Karpas-422 (cell line): ENCODE measurements at regions not wholly inside any gene's neighbourhood (a gene's known extent, or its start where the extent isn't known, plus 50 kb on each side); places are given as distances from the start of the nearest gene placed in this dataset.

Source experiments
- DNase-seq: peaks from one replicate; pipeline ENCODE4 v3.0.0-alpha.2; 2015
- H2AFZ ChIP-seq: fragments of 200-600 bp; sonication (generic); 2 replicates; pipeline ENCODE4 v1.6.1; 2014; ENCODE audit warnings: antibody characterized with exemption, low read length, mixed read lengths
- H3K27ac ChIP-seq: fragments of 200-600 bp; sonication (generic); 2 replicates; pipeline ENCODE4 v1.5.1; 2014; ENCODE audit warnings: mild to moderate bottlenecking, low read length, moderate library complexity
- H3K27me3 ChIP-seq: fragments of 200-600 bp; sonication (generic); 2 replicates; pipeline ENCODE4 v1.6.1; 2014; ENCODE audit warnings: low read length, mixed read lengths
- H3K36me3 ChIP-seq: fragments of 200-600 bp; sonication (generic); 2 replicates; pipeline ENCODE4 v1.6.1; 2014; ENCODE audit warnings: low read length, mixed read lengths; ENCODE audit not compliant: insufficient read depth
- H3K4me1 ChIP-seq: fragments of 200-600 bp; sonication (generic); 2 replicates; pipeline ENCODE4 v1.6.1; 2014; ENCODE audit warnings: mild to moderate bottlenecking, low read length, mixed read lengths
- H3K4me2 ChIP-seq: fragments of 200-600 bp; sonication (generic); 2 replicates; pipeline ENCODE4 v1.6.1; 2014; ENCODE audit warnings: low read length, low read depth, mild to moderate bottlenecking; ENCODE audit not compliant: poor library complexity, severe bottlenecking
- H3K4me3 ChIP-seq: fragments of 200-600 bp; sonication (generic); 2 replicates; pipeline ENCODE4 v1.5.1; 2014; ENCODE audit warnings: mild to moderate bottlenecking, antibody characterized with exemption, low read length, mixed read lengths
- H3K79me2 ChIP-seq: fragments of 200-600 bp; sonication (generic); 2 replicates; pipeline ENCODE4 v1.6.1; 2014; ENCODE audit warnings: mild to moderate bottlenecking, low read length, mixed read lengths
- H3K9ac ChIP-seq: fragments of 200-600 bp; sonication (generic); 2 replicates; pipeline ENCODE4 v1.6.0; 2014; ENCODE audit warnings: low read length
- H3K9me2 ChIP-seq: fragments of 200-600 bp; sonication (generic), shearing (Covaris generic); replicated peaks from 2 replicates; pipeline ENCODE4 v1.6.0; 2014; ENCODE audit warnings: mild to moderate bottlenecking, low read length, moderate library complexity; ENCODE audit not compliant: insufficient read depth
- H3K9me3 ChIP-seq: fragments of 300-700, 200-600 bp; sonication (generic); 2 replicates; pipeline ENCODE4 v1.6.1; 2014; ENCODE audit warnings: low read length, mixed read lengths
- H4K20me1 ChIP-seq: fragments of 200-600 bp; sonication (generic); 2 replicates; pipeline ENCODE4 v1.6.1; 2014; ENCODE audit warnings: mild to moderate bottlenecking, antibody characterized with exemption, low read length, low read depth; ENCODE audit not compliant: insufficient read depth

DNA sequence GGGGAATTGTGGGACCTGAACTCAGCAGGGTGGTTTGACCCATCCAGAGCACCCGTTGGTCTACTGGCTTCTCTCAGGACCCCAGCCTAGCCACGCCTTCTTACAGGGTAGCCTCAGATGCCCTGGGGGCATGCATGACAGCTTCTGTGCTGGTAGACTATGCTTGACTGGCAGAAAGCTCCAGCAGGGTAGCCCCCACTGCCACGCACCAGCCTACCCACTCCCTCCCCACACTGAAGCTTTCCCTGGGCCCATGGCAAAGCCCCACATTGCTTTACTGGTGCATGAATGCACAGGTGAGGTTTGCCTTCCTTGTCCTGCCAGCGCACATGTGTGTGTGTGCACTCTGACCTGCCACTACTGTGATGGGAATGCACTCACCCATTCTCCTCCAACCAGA lies 772.2 kb downstream of the LRFN5 start:
- no peaks in the 10 kb centered on the region for H4K20me1 ChIP-seq
- no peaks in the 10 kb centered on the region; the same call in 1 of the 2 replicates for H3K9me3 ChIP-seq
- no peaks in the 10 kb centered on the region for H3K27me3 ChIP-seq
- no peaks in the 10 kb centered on the region for H3K79me2 ChIP-seq
- no peak overlapping the region for H3K4me2 ChIP-seq
- H2AFZ ChIP-seq = no peak overlapping the region
- DNase-seq = no peak
- no peaks in the 10 kb centered on the region for H3K36me3 ChIP-seq
- H3K4me3 ChIP-seq = no peak overlapping the region
- no peaks in the 10 kb centered on the region for H3K4me1 ChIP-seq
- H3K9ac ChIP-seq = no peak overlapping the region
- no peak overlapping the region for H3K27ac ChIP-seq
- H3K9me2 ChIP-seq = no peaks in the 10 kb centered on the region

DNA sequence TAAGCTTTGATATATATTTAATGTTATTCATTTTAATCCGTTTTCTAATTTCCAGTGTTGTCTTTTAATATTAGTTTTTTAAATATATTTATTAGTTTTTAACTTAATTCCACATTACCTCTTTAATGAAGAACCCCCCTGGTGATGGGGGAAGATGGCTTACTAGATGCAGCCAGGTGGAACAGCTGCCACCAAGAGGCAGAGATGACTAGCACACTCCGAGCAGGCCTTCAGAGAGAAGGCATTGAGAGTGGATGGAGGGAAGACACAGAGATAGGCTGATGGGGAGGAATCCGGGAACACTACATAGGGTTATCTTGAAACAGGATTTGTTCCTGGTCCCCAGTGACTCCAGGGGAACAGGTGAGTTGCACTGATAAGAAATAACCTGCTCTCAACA lies 771.6 kb downstream of the LRFN5 start:
- H3K27me3 ChIP-seq = no peaks in the 10 kb centered on the region
- DNase-seq = no peak
- no peaks in the 10 kb centered on the region for H3K9me2 ChIP-seq
- no peak overlapping the region for H2AFZ ChIP-seq
- no peaks in the 10 kb centered on the region for H4K20me1 ChIP-seq
- no peaks in the 10 kb centered on the region; the same call in 1 of the 2 replicates for H3K9me3 ChIP-seq
- no peaks in the 10 kb centered on the region for H3K36me3 ChIP-seq
- H3K9ac ChIP-seq = no peak overlapping the region
- H3K4me3 ChIP-seq = no peak overlapping the region
- H3K4me1 ChIP-seq = no peaks in the 10 kb centered on the region
- H3K27ac ChIP-seq = no peak overlapping the region
- no peaks in the 10 kb centered on the region for H3K79me2 ChIP-seq
- H3K4me2 ChIP-seq = no peak overlapping the region

DNA sequence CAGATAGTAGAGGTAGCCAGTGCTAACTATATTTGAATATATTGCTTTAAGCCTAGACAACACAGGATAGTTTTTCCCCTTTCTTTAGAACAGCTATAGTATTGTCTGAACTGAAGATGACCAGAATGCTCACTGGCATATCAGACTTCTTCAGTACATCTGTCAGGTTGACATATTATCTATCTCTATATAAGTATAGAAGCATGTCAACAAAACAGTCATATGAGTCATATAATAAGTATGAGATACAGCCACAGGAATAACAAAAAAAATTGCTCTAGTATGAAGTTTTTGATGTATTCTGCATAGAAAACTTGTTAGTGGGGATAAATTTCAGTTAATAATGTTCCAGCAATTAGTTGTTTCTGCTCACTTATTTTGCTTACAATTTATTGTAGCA lies 767.7 kb downstream of the LRFN5 start:
- no peak for DNase-seq
- peak overlapping the region; percentile 46 for H2AFZ ChIP-seq
- H3K27me3 ChIP-seq = no peaks in the 10 kb centered on the region
- H3K4me1 ChIP-seq = no peaks in the 10 kb centered on the region
- no peaks in the 10 kb centered on the region for H3K79me2 ChIP-seq
- H3K4me2 ChIP-seq = no peak overlapping the region
- no peaks in the 10 kb centered on the region for H3K36me3 ChIP-seq
- H3K27ac ChIP-seq = no peak overlapping the region
- H4K20me1 ChIP-seq = no peaks in the 10 kb centered on the region
- H3K4me3 ChIP-seq = no peak overlapping the region
- H3K9me2 ChIP-seq = no peaks in the 10 kb centered on the region
- H3K9me3 ChIP-seq = no peaks in the 10 kb centered on the region; the same call in 1 of the 2 replicates
- H3K9ac ChIP-seq = no peak overlapping the region

DNA sequence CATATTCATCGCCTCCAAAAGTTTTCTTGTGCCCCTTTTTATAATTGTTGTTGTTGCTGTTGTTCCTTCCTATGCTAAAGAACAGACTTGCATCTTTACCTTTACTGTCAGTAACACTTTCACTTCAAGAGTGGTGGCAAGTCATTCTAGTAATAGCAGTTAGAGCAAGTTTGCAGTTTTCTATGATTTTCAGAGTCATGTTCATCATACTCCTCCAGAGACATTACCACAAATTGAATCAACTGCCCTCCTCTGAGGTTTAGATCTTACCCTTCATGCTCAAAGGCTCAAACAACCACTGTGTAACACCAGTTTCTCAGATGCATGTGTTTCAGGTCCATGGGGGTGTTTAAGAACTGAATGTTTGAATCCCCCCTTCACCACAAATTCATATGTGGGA lies 763.4 kb downstream of the LRFN5 start:
- no peak overlapping the region for H3K9ac ChIP-seq
- H4K20me1 ChIP-seq = no peaks in the 10 kb centered on the region
- no peak overlapping the region for H3K27ac ChIP-seq
- no peak for DNase-seq
- H3K36me3 ChIP-seq = no peaks in the 10 kb centered on the region
- H3K79me2 ChIP-seq = no peaks in the 10 kb centered on the region
- H3K9me2 ChIP-seq = no peaks in the 10 kb centered on the region
- H3K4me1 ChIP-seq = no peaks in the 10 kb centered on the region
- H3K9me3 ChIP-seq = no peaks in the 10 kb centered on the region
- no peak overlapping the region for H3K4me2 ChIP-seq
- H3K27me3 ChIP-seq = no peaks in the 10 kb centered on the region
- H2AFZ ChIP-seq = peak overlapping the region; percentile 31
- no peak overlapping the region for H3K4me3 ChIP-seq

DNA sequence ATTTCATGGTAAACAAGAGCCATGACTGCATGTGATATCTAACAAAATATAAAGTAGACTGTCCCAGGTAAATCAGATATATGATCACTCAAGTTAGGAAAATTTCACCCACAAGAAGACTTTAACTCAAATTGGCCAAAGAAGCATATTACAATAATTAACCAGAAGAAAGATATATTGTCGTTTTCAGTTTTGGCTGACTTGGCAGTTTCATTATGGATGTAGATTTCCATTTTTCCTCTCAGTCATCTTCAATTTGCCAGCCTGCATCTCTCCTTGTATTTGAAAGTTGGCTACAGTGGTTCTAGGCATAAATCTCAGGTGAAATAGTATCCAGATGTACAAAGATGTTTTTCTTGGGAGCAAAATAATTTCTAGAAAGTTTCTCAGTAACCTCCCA lies 761.6 kb downstream of the LRFN5 start:
- Histone ChIP-seq H3K36me3 (no peaks in the 10 kb centered on the region), H4K20me1 (no peaks in the 10 kb centered on the region), H3K9me3 (no peaks in the 10 kb centered on the region), H3K79me2 (no peaks in the 10 kb centered on the region), H3K27ac (no peak overlapping the region), H3K4me2 (no peak overlapping the region), H3K27me3 (no peaks in the 10 kb centered on the region), H2AFZ (no peak overlapping the region), H3K9me2 (no peaks in the 10 kb centered on the region), H3K4me3 (no peak overlapping the region), H3K4me1 (no peaks in the 10 kb centered on the region), H3K9ac (no peak overlapping the region)
- no peak for DNase-seq

DNA sequence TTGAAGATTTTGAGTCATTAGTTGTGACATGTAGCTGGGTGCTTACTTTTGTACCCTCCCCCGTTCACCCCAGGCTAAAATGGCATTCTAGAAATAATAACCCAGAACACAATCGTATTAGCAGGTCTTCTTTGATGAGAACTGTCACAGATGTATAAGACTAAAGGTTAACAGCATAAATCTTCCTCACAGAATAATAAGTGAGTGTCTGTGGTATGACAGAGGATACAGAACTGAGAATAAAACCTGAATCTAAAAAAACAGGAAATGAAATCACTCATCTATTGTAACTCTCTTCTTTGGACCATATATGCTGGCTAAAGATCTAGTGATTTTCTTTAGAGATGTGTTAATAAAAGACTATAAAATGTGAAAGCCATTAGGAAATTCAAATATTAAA lies 746.6 kb downstream of the LRFN5 start:
- Histone ChIP-seq H4K20me1 (no peaks in the 10 kb centered on the region), H3K9ac (no peak overlapping the region), H3K36me3 (no peaks in the 10 kb centered on the region), H3K27me3 (no peaks in the 10 kb centered on the region), H3K27ac (no peak overlapping the region), H3K4me2 (no peak overlapping the region), H3K9me2 (no peaks in the 10 kb centered on the region), H3K4me1 (peaks cover 7% of the 10 kb centered on the region), H3K4me3 (no peak overlapping the region), H2AFZ (peak overlapping the region; percentile 89), H3K9me3 (no peaks in the 10 kb centered on the region), H3K79me2 (no peaks in the 10 kb centered on the region)
- DNase-seq = peak; percentile 67

DNA sequence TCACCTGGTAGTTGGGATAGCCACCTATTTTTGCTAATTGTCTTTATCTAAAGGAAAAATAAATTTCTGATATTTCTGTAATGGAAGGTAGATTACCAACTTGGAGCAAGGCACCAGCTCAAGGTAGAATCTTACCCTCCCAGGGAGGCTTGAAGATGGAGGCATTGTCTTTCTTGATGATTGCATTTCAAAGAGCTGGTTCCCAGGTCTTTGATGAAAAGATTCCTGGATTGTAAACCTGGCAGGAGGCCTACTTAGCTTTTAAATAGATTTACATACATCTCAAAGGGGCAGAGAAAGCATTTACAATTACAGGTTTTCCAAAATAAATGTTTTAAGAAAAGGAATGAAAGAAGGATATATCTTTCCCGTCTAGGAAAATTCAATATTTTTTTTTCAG lies 729.2 kb downstream of the LRFN5 start:
- H2AFZ ChIP-seq = peak overlapping the region; percentile 30
- H3K36me3 ChIP-seq = no peaks in the 10 kb centered on the region
- no peak overlapping the region for H3K4me2 ChIP-seq
- H3K9me3 ChIP-seq = no peaks in the 10 kb centered on the region
- no peaks in the 10 kb centered on the region for H3K9me2 ChIP-seq
- no peak overlapping the region for H3K9ac ChIP-seq
- H3K4me1 ChIP-seq = no peaks in the 10 kb centered on the region
- DNase-seq = no peak
- H3K79me2 ChIP-seq = no peaks in the 10 kb centered on the region
- H3K27me3 ChIP-seq = no peaks in the 10 kb centered on the region
- H3K27ac ChIP-seq = no peak overlapping the region
- H4K20me1 ChIP-seq = no peaks in the 10 kb centered on the region
- no peak overlapping the region for H3K4me3 ChIP-seq

DNA sequence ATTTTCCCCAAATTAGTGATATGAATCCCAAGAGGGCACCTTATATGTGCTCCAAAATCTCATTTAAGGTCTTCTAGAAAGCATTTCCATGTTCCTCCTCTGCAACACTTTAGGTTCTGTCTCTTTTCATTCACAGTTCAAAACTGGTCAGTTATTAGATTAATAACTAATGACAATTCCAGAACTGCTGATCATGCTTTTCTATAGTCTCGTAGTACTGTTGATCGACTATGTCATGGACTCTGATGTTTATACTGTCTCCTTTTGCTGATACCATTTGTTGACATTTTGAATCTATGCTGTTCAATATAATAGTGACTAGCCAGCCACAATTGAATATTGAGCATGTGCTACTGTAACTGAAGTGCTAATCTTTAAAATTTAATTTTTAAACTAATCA lies 728.3 kb downstream of the LRFN5 start:
- no peak overlapping the region for H3K4me2 ChIP-seq
- H3K9ac ChIP-seq = no peak overlapping the region
- no peaks in the 10 kb centered on the region for H3K9me2 ChIP-seq
- H3K36me3 ChIP-seq = no peaks in the 10 kb centered on the region
- H3K27ac ChIP-seq = no peak overlapping the region
- H2AFZ ChIP-seq = peak overlapping the region; percentile 30; the same call in 1 of the 2 replicates
- no peak overlapping the region for H3K4me3 ChIP-seq
- H3K4me1 ChIP-seq = no peaks in the 10 kb centered on the region
- H3K79me2 ChIP-seq = no peaks in the 10 kb centered on the region
- no peaks in the 10 kb centered on the region for H4K20me1 ChIP-seq
- no peaks in the 10 kb centered on the region for H3K27me3 ChIP-seq
- no peak for DNase-seq
- H3K9me3 ChIP-seq = no peaks in the 10 kb centered on the region

DNA sequence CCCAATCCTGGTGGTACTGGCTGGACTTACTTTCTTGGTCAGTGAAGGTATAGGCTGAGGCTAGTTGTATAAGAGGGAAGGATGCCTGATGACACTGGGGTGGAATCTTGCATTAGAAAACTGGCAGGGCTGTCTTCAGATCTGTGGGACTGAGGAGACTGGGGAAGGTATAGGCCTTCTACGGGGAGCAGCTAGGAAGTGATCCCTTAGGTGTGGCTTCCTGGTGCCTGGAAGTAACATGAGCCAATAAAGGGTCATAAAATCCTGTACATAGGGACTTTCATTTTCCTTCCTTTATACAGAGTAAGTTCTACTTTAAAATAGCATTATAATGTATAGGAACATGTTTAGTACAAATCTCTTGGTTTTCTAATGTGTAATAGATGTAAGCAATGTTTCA lies 716.8 kb downstream of the LRFN5 start:
- Histone ChIP-seq H3K36me3 (no peaks in the 10 kb centered on the region), H4K20me1 (no peaks in the 10 kb centered on the region), H3K4me1 (peaks cover 10% of the 10 kb centered on the region), H3K27ac (peak overlapping the region; percentile 4; the same call in 1 of the 2 replicates), H3K4me3 (no peak overlapping the region), H3K9me3 (peaks cover 10% of the 10 kb centered on the region), H3K4me2 (no peak overlapping the region), H2AFZ (peak overlapping the region; percentile 58), H3K27me3 (no peaks in the 10 kb centered on the region), H3K79me2 (no peaks in the 10 kb centered on the region), H3K9ac (no peak overlapping the region), H3K9me2 (no peaks in the 10 kb centered on the region)
- DNase-seq = no peak
